ENCODE measurements at regions not wholly inside any gene's neighbourhood (a gene's known extent, or its start where the extent isn't known, plus 50 kb on each side); places are given as distances from the start of the nearest gene placed in this dataset.
A peak's percentile ranks its signal among the peaks of the same experiment; 100 is the strongest.

- Histone ChIP-seq H3K9me3 (ENCODE audit: control insufficient read depth, low read length) (no peaks in the 10 kb centered on the region), H3K23ac (ENCODE audit: low read length in 2 of 2) (no peak overlapping the region), H3K36me3 (ENCODE audit: control insufficient read depth in 1 of 2, insufficient read depth in 2 of 2, low read depth in 1 of 2, low read length in 2 of 2) (no peaks in the 10 kb centered on the region), H4K8ac (ENCODE audit: low read length) (no peak overlapping the region), H3K14ac (ENCODE audit: low read length in 2 of 2) (no peak overlapping the region), H3K27ac (ENCODE audit: low read length, poor library complexity, severe bottlenecking) (no peak overlapping the region), H2AK5ac (ENCODE audit: low read length, severe bottlenecking) (no peak overlapping the region), H3K79me1 (replicated peaks; ENCODE audit: low read length, poor library complexity, severe bottlenecking) (no peaks in the 10 kb centered on the region), H3K4ac (ENCODE audit: low read depth in 1 of 2, low read length in 2 of 2) (no peak overlapping the region), H3K4me3 (ENCODE audit: insufficient read depth in 1 of 2, low read depth in 1 of 2, low read length in 2 of 2) (no peak overlapping the region), H2AFZ (ENCODE audit: low read depth, low read length) (no peak overlapping the region), H3K9ac (ENCODE audit: low read length) (no peak overlapping the region), H3K27me3 (ENCODE audit: control insufficient read depth in 1 of 2, insufficient read depth in 1 of 2, low read length in 2 of 2) (no peaks in the 10 kb centered on the region), H2BK120ac (ENCODE audit: low read depth, low read length) (no peak overlapping the region), H3K4me1 (ENCODE audit: control insufficient read depth, insufficient read depth, low read depth, low read length) (no peaks in the 10 kb centered on the region), H2BK12ac (ENCODE audit: low read length in 2 of 2) (no peak overlapping the region), H2BK5ac (ENCODE audit: low read depth, low read length, poor library complexity, severe bottlenecking) (no peak overlapping the region), H2BK15ac (ENCODE audit: low read depth, poor library complexity, severe bottlenecking) (no peak overlapping the region), H4K91ac (ENCODE audit: low read length) (no peak overlapping the region), H3K18ac (ENCODE audit: low read depth in 1 of 2, low read length in 2 of 2) (no peak overlapping the region), H3K4me2 (ENCODE audit: low read length, poor library complexity, severe bottlenecking) (no peak overlapping the region)
- no peak for DNase-seq
- WGBS, result 50% methylated on average over 2 of the region's 2 CpGs
These were observed 649.5 kb upstream of the TENM3 start for GRCh38 chr4:181593703-181594102.

GRCh38 chr4:181594188-181594587, 649.0 kb upstream of the TENM3 start:
- no peak overlapping the region for H3K14ac ChIP-seq (ENCODE audit: low read length in 2 of 2)
- H2BK12ac ChIP-seq (ENCODE audit: low read length in 2 of 2), result no peak overlapping the region
- H2AFZ ChIP-seq (ENCODE audit: low read depth, low read length), result no peak overlapping the region

GRCh38 chr4:181595716-181596115, 647.5 kb upstream of the TENM3 start:
- Histone ChIP-seq H3K79me1 (replicated peaks; ENCODE audit: low read length, poor library complexity, severe bottlenecking) (no peaks in the 10 kb centered on the region), H3K14ac (ENCODE audit: low read length in 2 of 2) (no peak overlapping the region), H3K18ac (ENCODE audit: low read depth in 1 of 2, low read length in 2 of 2) (no peak overlapping the region), H2AK5ac (ENCODE audit: low read length, severe bottlenecking) (no peak overlapping the region), H2BK12ac (ENCODE audit: low read length in 2 of 2) (no peak overlapping the region), H3K36me3 (ENCODE audit: control insufficient read depth in 1 of 2, insufficient read depth in 2 of 2, low read depth in 1 of 2, low read length in 2 of 2) (no peaks in the 10 kb centered on the region), H2BK120ac (ENCODE audit: low read depth, low read length) (no peak overlapping the region), H3K4ac (ENCODE audit: low read depth in 1 of 2, low read length in 2 of 2) (no peak overlapping the region), H2AFZ (ENCODE audit: low read depth, low read length) (no peak overlapping the region), H4K91ac (ENCODE audit: low read length) (no peak overlapping the region), H3K27me3 (ENCODE audit: control insufficient read depth in 1 of 2, insufficient read depth in 1 of 2, low read length in 2 of 2) (no peaks in the 10 kb centered on the region), H3K23ac (ENCODE audit: low read length in 2 of 2) (no peak overlapping the region), H3K27ac (ENCODE audit: low read length, poor library complexity, severe bottlenecking) (no peak overlapping the region), H2BK15ac (ENCODE audit: low read depth, poor library complexity, severe bottlenecking) (no peak overlapping the region), H2BK5ac (ENCODE audit: low read depth, low read length, poor library complexity, severe bottlenecking) (no peak overlapping the region), H3K9me3 (ENCODE audit: control insufficient read depth, low read length) (no peaks in the 10 kb centered on the region), H3K9ac (ENCODE audit: low read length) (no peak overlapping the region), H3K4me3 (ENCODE audit: insufficient read depth in 1 of 2, low read depth in 1 of 2, low read length in 2 of 2) (no peak overlapping the region), H4K8ac (ENCODE audit: low read length) (no peak overlapping the region), H3K4me1 (ENCODE audit: control insufficient read depth, insufficient read depth, low read depth, low read length) (no peaks in the 10 kb centered on the region), H3K4me2 (ENCODE audit: low read length, poor library complexity, severe bottlenecking) (no peak overlapping the region)
- no peak for DNase-seq
- WGBS, result 57% methylated on average over 4 of the region's 5 CpGs

More at GRCh38 chr4:181594188-181594587, 649.0 kb upstream of the TENM3 start:
- Histone ChIP-seq H3K18ac (ENCODE audit: low read depth in 1 of 2, low read length in 2 of 2) (no peak overlapping the region), H3K4me3 (ENCODE audit: insufficient read depth in 1 of 2, low read depth in 1 of 2, low read length in 2 of 2) (no peak overlapping the region), H3K79me1 (replicated peaks; ENCODE audit: low read length, poor library complexity, severe bottlenecking) (no peaks in the 10 kb centered on the region), H3K9me3 (ENCODE audit: control insufficient read depth, low read length) (no peaks in the 10 kb centered on the region), H4K8ac (ENCODE audit: low read length) (no peak overlapping the region), H2BK5ac (ENCODE audit: low read depth, low read length, poor library complexity, severe bottlenecking) (no peak overlapping the region), H3K9ac (ENCODE audit: low read length) (no peak overlapping the region), H3K4me2 (ENCODE audit: low read length, poor library complexity, severe bottlenecking) (no peak overlapping the region), H4K91ac (ENCODE audit: low read length) (no peak overlapping the region), H2BK120ac (ENCODE audit: low read depth, low read length) (no peak overlapping the region), H3K4ac (ENCODE audit: low read depth in 1 of 2, low read length in 2 of 2) (no peak overlapping the region), H3K27ac (ENCODE audit: low read length, poor library complexity, severe bottlenecking) (no peak overlapping the region), H3K36me3 (ENCODE audit: control insufficient read depth in 1 of 2, insufficient read depth in 2 of 2, low read depth in 1 of 2, low read length in 2 of 2) (no peaks in the 10 kb centered on the region), H2AK5ac (ENCODE audit: low read length, severe bottlenecking) (no peak overlapping the region), H3K23ac (ENCODE audit: low read length in 2 of 2) (no peak overlapping the region), H3K4me1 (ENCODE audit: control insufficient read depth, insufficient read depth, low read depth, low read length) (no peaks in the 10 kb centered on the region), H3K27me3 (ENCODE audit: control insufficient read depth in 1 of 2, insufficient read depth in 1 of 2, low read length in 2 of 2) (no peaks in the 10 kb centered on the region), H2BK15ac (ENCODE audit: low read depth, poor library complexity, severe bottlenecking) (no peak overlapping the region)
- no peak for DNase-seq

GRCh38 chr4:181597766-181598165, 645.4 kb upstream of the TENM3 start:
- Histone ChIP-seq H3K4me1 (ENCODE audit: control insufficient read depth, insufficient read depth, low read depth, low read length) (no peaks in the 10 kb centered on the region), H2AK5ac (ENCODE audit: low read length, severe bottlenecking) (no peak overlapping the region), H2BK12ac (ENCODE audit: low read length in 2 of 2) (no peak overlapping the region), H2BK120ac (ENCODE audit: low read depth, low read length) (no peak overlapping the region), H3K4ac (ENCODE audit: low read depth in 1 of 2, low read length in 2 of 2) (no peak overlapping the region), H3K79me1 (replicated peaks; ENCODE audit: low read length, poor library complexity, severe bottlenecking) (no peaks in the 10 kb centered on the region), H3K27ac (ENCODE audit: low read length, poor library complexity, severe bottlenecking) (no peak overlapping the region), H2AFZ (ENCODE audit: low read depth, low read length) (no peak overlapping the region), H2BK15ac (ENCODE audit: low read depth, poor library complexity, severe bottlenecking) (no peak overlapping the region), H3K27me3 (ENCODE audit: control insufficient read depth in 1 of 2, insufficient read depth in 1 of 2, low read length in 2 of 2) (no peaks in the 10 kb centered on the region), H3K9me3 (ENCODE audit: control insufficient read depth, low read length) (no peaks in the 10 kb centered on the region), H2BK5ac (ENCODE audit: low read depth, low read length, poor library complexity, severe bottlenecking) (no peak overlapping the region), H3K4me3 (ENCODE audit: insufficient read depth in 1 of 2, low read depth in 1 of 2, low read length in 2 of 2) (no peak overlapping the region), H3K36me3 (ENCODE audit: control insufficient read depth in 1 of 2, insufficient read depth in 2 of 2, low read depth in 1 of 2, low read length in 2 of 2) (no peaks in the 10 kb centered on the region), H3K18ac (ENCODE audit: low read depth in 1 of 2, low read length in 2 of 2) (no peak overlapping the region), H4K91ac (ENCODE audit: low read length) (no peak overlapping the region), H3K9ac (ENCODE audit: low read length) (peak overlapping the region; percentile 1), H3K14ac (ENCODE audit: low read length in 2 of 2) (no peak overlapping the region), H3K4me2 (ENCODE audit: low read length, poor library complexity, severe bottlenecking) (no peak overlapping the region), H4K8ac (ENCODE audit: low read length) (no peak overlapping the region), H3K23ac (ENCODE audit: low read length in 2 of 2) (no peak overlapping the region)
- WGBS, result 78% methylated on average over 3 of the region's 4 CpGs
- no peak for DNase-seq

Data from mesenchymal stem cell (in vitro differentiated cells and primary cell).